ENCODE measurements at regions not wholly inside any gene's neighbourhood (a gene's known extent, or its start where the extent isn't known, plus 50 kb on each side); places are given as distances from the start of the nearest gene placed in this dataset.

DNA sequence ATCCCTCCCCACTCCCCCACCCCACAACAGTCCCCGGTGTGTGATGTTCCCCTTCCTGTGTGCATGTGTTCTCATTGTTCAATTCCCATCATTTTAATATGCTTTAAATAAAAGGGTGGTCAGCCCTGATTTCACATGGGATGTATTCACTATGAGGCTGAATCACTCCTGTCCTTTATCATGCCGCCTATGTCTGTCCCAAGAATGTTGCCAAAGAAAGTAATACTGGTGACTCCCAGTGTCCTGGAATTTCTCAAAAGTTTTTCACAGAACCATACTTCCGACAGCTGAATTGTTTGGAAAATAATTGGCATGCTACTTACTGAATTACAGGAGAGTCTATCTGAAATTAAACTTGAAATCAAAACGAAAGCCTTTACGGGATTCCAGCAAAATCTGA lies 217.7 kb downstream of the HAO1 start:
- no peak for DNase-seq
- no peak overlapping the region for H3K4me3 ChIP-seq
- H3K27ac ChIP-seq = no peak overlapping the region
- no peaks in the 10 kb centered on the region for H3K36me3 ChIP-seq
- intact Hi-C loops (cut with DNase I) = no loop called here
- no peaks in the 10 kb centered on the region for H3K4me1 ChIP-seq
- TF ChIP-seq, protein P1, sequence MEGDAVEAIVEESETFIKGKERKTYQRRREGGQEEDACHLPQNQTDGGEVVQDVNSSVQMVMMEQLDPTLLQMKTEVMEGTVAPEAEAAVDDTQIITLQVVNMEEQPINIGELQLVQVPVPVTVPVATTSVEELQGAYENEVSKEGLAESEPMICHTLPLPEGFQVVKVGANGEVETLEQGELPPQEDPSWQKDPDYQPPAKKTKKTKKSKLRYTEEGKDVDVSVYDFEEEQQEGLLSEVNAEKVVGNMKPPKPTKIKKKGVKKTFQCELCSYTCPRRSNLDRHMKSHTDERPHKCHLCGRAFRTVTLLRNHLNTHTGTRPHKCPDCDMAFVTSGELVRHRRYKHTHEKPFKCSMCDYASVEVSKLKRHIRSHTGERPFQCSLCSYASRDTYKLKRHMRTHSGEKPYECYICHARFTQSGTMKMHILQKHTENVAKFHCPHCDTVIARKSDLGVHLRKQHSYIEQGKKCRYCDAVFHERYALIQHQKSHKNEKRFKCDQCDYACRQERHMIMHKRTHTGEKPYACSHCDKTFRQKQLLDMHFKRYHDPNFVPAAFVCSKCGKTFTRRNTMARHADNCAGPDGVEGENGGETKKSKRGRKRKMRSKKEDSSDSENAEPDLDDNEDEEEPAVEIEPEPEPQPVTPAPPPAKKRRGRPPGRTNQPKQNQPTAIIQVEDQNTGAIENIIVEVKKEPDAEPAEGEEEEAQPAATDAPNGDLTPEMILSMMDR (IDR thresholded peaks at IDR 0.05) = no peak
- no peaks in the 10 kb centered on the region for H3K9me3 ChIP-seq
- H3K9ac ChIP-seq (ENCODE audit: low read depth in 2 of 2, low read length in 2 of 2) = no peak overlapping the region
- no peaks in the 10 kb centered on the region for H3K27me3 ChIP-seq

DNA sequence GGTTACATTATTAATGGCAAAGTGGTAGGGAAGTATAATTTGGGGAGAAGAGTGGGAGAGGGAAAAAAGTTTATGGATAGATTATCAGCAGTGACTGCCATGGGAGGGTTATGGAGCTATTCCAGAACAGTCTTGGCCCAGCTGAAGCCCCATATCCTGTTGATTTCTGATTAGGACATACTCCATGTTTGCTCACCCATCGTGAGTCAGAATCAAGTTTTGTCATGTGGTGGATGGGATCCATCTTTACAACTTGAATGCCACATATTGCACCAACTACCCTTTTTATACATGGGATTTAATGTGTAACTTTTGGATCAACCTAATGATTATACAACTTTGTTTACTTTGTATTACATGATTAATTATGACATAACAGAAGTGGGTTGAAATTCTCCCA lies 217.0 kb downstream of the HAO1 start:
- no peaks in the 10 kb centered on the region for H3K4me1 ChIP-seq
- intact Hi-C loops (cut with DNase I) = no loop called here
- H3K4me3 ChIP-seq = no peak overlapping the region
- H3K9ac ChIP-seq (ENCODE audit: low read depth in 2 of 2, low read length in 2 of 2) = no peak overlapping the region
- no peak overlapping the region for H3K27ac ChIP-seq
- H3K36me3 ChIP-seq = no peaks in the 10 kb centered on the region
- TF ChIP-seq, protein P1 (IDR thresholded peaks at IDR 0.05) = no peak
- H3K9me3 ChIP-seq = no peaks in the 10 kb centered on the region
- H3K27me3 ChIP-seq = no peaks in the 10 kb centered on the region
- DNase-seq = no peak

DNA sequence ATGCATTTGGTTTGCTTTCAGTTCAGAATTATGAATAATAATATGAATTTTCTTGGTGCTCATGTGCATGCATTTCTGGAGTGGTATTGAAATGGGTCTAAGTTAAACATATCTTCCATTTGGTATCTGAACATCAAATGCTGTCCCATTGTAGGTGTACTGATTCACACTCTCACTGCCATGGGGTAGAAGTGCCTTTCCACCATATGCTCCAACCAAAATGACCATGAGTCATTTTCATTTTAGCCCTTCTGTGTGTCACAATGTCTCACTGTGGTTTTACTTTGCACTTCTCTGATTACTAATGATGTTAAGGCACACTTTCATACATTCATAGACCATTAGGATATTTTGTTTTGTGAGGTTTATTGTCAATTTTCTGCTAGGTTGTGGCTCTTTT lies 211.9 kb downstream of the HAO1 start:
- no peak overlapping the region for H3K27ac ChIP-seq
- H3K4me1 ChIP-seq = no peaks in the 10 kb centered on the region
- no peaks in the 10 kb centered on the region for H3K36me3 ChIP-seq
- DNase-seq = no peak
- H3K27me3 ChIP-seq = no peaks in the 10 kb centered on the region
- H3K4me3 ChIP-seq = no peak overlapping the region
- H3K9me3 ChIP-seq = no peaks in the 10 kb centered on the region
- no peak overlapping the region for H3K9ac ChIP-seq (ENCODE audit: low read depth in 2 of 2, low read length in 2 of 2)
- TF ChIP-seq, protein P1 (IDR thresholded peaks at IDR 0.05) = no peak
- intact Hi-C loops (cut with DNase I) = no loop called here

DNA sequence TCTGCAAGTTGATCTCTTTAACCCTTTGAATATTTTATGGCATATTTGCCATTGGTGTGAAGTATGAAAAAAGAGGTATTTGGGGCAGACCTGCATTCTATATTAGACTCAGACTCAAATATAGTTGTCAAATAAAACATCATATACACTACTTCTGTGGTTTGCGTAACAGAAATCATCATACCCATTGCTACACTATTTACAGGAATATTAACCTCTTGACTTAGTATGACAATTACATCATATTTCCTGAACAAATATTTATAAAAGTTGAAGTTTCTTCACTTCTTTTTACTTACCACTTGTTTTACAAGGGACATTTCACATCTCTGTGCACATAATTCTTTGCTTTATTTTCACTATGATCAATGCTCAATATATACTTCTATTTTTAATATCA lies 206.0 kb downstream of the HAO1 start:
- intact Hi-C loops (cut with DNase I) = no loop called here
- TF ChIP-seq, protein P1 (IDR thresholded peaks at IDR 0.05) = no peak

DNA sequence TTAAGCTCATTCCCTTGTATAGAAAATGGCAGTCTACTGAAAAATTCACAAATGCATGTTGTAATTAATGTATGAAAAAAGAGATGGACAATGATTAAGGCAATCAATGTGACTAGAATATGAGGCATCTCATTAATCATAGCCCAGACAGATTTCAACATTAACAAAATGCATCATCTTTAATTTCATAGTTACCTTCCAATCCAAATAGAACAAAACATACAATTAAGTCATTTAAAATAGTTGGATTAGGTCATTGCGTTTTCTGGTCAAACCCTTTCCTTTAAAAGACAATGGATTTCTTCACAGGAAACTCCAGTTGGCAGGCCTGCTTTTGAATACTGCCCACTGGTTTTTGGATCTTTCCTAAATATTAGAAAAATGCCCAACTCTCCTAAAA lies 203.9 kb downstream of the HAO1 start:
- no peak for DNase-seq
- Histone ChIP-seq H3K36me3 (no peaks in the 10 kb centered on the region), H3K27ac (no peak overlapping the region), H3K27me3 (no peaks in the 10 kb centered on the region), H3K9me3 (no peaks in the 10 kb centered on the region), H3K9ac (ENCODE audit: low read depth in 2 of 2, low read length in 2 of 2) (no peak overlapping the region), H3K4me3 (no peak overlapping the region), H3K4me1 (no peaks in the 10 kb centered on the region)
- intact Hi-C loops (cut with DNase I) = no loop called here
- TF ChIP-seq, protein P1 (IDR thresholded peaks at IDR 0.05) = no peak

More for the DNA sequence above, 206.0 kb downstream of the HAO1 start:
- Histone ChIP-seq H3K4me1 (no peaks in the 10 kb centered on the region), H3K9ac (ENCODE audit: low read depth in 2 of 2, low read length in 2 of 2) (no peak overlapping the region), H3K36me3 (no peaks in the 10 kb centered on the region), H3K9me3 (no peaks in the 10 kb centered on the region), H3K27ac (no peak overlapping the region), H3K4me3 (no peak overlapping the region), H3K27me3 (no peaks in the 10 kb centered on the region)
- DNase-seq = no peak

DNA sequence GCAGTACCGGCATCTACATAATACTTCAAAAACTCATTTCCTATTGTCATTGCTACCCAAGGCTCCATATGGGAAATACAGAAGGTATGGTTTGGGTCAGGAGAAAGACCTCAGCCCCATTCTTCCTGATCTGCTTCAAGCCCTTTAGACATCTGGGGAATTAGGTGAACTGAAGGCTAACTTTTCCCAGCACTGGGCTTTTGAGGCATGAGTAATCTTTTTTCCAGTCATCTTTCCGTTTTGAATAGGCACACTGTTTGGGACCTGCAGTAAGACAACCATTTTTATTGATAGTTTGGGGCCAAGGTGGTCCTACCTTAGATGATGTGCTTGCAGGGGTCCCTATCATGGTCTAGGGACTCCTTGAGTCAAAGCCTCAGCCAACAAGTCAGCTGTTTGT lies 198.4 kb downstream of the HAO1 start:
- Histone ChIP-seq H3K9ac (ENCODE audit: low read depth in 2 of 2, low read length in 2 of 2) (no peak overlapping the region), H3K27me3 (no peaks in the 10 kb centered on the region), H3K4me1 (no peaks in the 10 kb centered on the region), H3K9me3 (no peaks in the 10 kb centered on the region), H3K36me3 (no peaks in the 10 kb centered on the region), H3K4me3 (no peak overlapping the region), H3K27ac (no peak overlapping the region)
- DNase-seq = no peak
- intact Hi-C loops (cut with DNase I) = no loop called here
- TF ChIP-seq, protein P1 (IDR thresholded peaks at IDR 0.05) = no peak

All from colonic mucosa (tissue), 4 donors.